Fibroblast of gingiva (primary cell): ENCODE measurements at regions not wholly inside any gene's neighbourhood (a gene's known extent, or its start where the extent isn't known, plus 50 kb on each side); places are given as distances from the start of the nearest gene placed in this dataset.

Source experiments
- DNase-seq: peaks from one replicate; pipeline ENCODE4 v3.0.0-alpha.2; 2011; ENCODE audit warnings: low read depth

DNA sequence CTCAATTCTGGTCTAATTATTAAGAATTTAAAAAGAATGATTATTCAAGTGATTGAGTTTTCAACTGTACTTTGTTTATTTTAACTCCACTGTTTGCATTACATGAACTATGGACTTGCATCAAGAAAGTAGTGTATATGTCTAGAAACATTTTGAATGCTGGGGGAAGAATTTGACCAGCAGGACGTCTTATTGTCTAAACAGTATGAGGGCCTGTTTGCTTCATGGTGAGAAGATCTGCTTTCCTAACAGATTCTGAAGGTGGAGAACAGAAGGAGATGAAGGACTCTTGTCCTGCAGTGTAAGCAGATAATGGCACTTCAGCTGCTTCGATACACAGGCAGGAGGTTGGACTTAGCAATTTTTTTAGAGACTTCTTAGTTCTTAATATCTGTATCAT is 176.0 kb downstream of the DACT1 start:
- no peak for DNase-seq

DNA sequence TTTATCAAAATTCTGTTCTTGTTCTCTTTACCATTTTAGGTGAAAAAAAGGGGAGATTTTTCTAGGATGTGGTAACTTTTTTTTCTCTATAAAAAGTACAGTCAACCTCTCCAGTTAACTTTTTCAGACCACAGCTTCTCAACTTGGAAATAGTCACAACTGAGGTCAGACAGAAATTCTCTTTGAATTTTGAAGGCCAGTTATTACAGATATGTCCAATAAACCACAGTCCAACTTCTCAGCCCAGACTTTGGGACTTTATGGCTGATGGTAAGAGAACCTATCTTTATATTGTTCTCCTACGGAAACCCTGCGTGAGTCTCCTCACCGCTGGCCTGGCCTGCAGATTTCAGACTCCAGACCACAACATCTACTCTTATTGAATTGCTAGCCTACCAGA is 176.7 kb downstream of the DACT1 start:
- DNase-seq = no peak

DNA sequence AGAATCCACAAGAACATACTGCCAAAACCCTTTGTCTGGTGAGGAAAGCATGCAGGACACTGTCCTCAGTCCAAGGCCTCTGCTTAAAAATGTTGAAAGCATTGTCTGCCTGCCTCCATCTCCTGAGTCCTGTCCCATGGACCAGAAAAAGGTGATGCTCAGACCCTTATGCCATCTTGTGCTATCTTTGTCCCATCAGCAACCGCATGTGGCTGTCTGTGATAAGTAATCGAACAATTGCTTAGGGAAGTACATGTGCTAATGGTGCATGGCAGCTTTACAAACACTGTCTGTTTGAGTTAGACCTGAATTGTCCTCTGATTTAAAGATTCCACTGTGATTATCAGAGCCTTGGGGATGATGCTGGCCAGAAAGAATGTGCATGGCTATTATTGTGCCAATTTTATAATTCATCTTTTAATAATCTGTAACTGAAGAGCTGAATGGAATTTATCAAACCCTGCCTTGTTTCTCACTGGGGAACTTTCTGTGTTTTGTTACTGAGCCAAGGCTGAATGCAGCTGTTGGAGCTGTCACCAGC is 177.5 kb downstream of the DACT1 start:
- peak; percentile 60 for DNase-seq

DNA sequence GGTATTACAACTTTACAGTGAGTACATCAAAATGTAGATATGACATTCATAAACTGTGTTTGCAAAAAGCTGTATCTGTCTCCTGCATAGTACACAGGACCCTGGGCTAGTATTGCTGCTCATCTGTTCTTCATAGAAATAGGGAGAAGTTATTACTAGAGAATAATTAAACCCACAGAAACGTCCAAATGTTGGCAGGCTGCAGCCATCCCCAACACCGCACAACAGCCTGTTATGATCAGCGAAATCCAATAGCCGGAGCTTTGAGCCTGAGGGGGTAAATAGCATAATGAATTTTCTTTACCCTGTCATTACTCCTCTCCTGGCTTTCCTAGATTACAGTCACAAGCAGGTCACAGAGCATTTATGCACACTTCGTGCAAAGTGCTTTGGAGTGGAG is 178.0 kb downstream of the DACT1 start:
- DNase-seq = peak; percentile 5

DNA sequence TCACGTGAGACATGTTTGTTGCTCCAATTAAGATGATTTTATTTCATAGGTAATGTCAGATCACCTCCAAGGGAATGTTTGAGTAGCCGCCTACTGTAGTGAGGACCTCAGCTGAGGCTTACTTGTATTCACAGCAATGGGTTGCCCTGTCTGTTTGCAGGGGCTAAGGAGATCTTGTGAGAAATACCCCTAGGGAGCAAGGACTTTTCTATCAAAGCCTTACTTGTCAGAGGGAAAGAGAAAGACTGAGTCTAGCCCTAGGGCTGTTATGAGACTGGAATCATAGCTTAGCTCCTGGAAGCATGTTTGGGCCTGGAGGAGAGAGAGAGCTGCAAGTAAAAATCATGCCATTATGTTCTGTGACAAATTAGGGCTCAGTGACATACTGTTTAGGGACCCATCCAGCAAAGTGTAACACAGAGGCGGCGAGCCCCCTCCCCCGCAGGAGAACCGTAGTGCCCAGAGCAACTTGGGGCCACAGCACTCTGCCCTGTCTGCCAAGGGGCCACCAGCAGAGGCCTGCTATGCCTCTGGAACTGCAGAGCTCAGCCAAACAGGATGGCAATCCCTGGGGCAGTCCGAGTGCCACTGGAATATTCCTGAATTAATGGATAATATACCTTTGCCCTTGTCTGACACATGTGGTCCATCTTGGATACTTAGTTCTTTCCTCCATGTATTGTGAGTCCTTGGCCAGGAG is 178.8 kb downstream of the DACT1 start:
- no peak for DNase-seq

DNA sequence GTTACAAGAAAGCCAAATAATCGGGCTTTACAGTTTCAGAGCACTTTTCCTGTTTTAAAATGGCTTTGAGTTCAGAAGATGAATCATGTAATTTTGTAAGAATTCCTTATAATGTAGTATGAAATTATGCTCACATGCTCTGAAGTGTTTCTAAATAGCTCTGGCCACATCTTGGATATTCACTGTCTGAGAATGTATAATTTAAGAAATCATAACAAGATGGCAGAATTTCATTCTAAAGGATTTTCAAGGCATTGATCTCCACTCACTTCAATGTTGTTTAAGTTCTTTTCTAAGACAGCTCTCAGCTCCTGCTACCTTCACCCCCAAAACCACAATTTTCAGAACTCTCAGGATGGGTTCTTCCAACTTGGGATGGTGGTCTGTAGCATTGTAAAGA is 180.1 kb downstream of the DACT1 start:
- DNase-seq = peak; percentile 62

DNA sequence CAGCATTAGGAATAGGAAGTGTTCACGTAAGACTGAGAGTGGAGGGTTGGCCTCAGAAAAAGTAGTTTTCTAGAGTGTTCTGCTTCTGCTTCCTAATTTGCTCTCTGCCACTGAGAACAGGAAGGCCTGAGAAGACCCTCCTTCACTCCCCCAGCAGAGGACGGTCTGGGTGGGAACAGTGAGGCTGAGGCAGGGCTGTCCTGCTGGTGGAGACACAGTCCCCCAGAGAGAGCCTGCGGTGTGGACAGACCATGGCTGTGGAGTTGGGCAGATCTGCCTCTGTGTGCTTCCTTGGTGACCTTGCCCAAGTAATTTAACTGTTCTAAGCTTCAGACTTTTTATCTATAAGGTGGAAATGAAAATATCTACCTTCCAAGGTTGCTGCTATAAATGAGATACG is 182.3 kb downstream of the DACT1 start:
- DNase-seq = no peak

DNA sequence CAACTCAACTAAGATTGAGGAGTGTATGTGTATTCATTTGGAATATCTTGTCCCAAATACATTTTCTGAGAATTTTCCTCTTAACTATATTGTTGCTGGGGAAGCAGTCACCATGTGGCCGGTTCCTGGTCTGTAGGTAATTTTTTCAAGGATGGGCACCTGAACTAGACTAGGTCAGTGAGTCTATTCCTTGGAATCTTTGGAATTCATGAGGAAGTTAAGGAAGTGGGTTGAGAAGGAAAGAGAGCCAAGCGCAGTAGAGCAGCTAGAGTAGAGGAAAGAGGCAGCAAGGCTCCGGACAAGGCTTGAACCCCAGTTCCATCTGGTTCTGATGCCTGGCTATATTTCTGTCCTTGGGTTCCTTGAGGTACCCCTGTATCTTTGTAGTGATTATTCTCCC is 183.7 kb downstream of the DACT1 start:
- no peak for DNase-seq

DNA sequence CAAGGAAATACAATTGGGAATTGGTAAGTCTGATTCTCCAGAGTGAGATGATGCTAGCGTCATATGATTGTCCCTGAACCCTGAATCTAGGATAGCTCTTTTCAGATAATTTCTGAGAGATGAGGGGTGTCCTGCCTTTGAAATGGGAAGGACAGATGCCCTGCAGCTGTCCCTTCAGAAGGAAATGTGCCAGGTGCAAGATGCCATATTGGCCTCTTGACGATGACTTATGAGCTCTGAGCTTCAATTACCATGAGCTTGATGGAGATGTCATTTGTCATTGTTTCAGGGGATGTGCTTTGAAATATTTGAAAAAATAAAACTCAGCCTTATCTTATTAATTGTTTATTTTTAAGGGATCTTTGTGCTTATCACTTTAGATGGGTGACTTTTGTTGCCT is 185.1 kb downstream of the DACT1 start:
- no peak for DNase-seq

DNA sequence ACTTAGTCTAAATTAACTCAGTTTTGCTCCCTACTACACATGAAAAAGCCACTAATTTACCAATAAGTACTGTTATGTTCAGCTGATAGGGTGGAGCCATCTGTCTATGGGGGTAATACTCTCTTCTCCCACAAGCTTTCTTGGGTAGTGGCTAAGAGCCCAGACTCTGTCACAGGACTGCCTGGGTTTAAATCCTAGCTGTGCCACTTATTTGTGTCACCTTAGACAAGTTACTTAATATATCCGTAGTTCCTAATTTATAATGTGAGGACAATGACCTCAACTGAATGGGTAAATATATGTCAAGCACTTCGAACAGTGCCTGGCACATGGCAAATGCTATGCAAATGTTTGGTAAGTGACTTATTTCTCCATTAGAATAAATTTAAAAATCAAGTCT is 185.6 kb downstream of the DACT1 start:
- DNase-seq = no peak

DNA sequence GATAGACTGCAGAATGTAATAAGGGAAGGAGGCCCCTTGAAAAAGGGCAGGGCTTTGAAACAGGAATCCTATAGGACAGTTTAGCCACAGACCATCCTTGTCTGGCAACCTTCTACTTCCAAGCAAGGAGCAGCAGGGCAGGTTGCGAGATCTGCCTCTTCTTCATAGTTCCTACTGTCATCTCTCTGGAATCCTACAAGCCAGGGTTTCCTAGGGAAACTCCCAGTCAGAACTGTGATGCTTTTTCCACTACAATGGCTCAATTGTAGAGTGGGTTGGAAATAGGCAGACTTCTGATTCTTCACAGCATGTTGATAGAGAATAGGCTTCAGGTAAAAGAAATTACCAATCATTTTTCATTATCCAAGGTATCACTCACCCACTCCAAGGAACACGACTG is 186.3 kb downstream of the DACT1 start:
- DNase-seq = no peak

DNA sequence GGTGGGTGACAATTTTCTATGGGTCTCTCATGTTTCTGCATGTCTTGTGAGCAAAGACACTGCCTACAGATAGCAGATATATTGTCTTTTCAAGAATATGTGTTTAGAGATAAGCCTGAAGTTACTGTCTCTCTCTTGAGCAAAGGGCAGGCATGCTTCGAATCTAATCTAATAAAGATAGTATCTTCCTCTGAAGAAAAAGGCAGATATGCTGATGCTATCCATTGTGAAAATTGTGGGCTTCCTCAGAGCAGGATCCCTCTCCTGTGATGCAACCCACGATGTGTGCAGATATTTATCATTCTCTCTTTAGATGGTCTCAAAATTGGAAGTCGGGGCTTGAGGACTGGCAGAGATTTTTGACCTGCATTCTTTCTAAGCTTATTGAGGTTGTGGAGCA is 187.0 kb downstream of the DACT1 start:
- DNase-seq = no peak

DNA sequence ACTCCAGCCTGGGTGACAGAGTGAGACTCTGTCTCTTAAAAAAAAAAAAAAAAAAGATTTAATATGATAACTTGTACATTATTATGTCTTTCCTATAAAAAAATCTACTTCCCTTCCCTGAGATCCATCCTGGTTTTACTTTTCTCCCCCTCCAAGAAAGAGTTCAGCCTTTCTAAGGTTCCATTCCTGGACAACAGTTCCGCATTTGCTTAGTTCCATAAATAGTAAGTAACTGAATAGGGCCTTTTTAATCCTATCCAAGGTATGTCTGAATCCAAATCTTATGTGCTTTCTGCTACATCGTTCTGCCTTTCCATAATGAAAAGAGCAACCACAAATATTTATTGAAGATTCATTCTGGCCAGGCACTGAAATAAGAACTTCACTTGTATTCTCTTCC is 187.8 kb downstream of the DACT1 start:
- no peak for DNase-seq

DNA sequence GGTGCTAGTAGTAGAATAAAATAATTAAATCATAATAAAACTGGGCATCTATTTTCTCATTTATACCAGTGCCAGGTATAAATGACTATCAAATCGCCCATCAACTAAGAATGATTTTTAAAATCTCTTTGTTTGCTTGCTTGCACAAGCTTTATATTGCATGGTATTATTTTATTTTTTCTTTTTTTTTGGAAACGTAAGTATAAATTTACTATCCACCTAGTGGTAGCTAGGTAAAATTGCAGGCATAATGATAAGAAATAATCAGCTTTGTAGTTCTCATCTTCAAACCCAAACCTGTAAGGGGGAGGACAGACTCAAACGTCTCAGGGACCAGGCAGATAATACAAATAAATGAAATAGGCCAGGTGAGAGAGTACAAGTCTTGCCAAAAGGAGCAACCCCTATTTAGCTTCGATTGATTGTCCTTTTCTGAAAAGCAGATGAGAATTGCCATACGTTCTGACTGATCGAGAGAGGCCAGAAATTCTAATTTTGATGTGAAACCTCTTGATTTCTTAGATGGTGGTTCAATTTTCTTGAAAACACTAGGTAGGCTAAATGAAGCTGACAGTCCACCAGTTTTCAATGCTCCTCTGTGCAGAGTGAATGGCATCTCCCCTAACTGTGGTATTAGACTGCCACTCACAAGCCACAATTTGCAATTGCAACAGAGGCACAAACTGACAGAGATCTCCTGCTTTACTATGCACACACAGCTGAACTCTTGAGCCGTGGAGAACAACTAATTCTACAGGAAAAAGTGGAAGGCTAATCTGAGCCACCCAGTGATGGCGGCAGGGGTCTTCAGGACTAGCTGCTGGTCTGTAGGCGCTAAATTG is 189.3 kb downstream of the DACT1 start:
- no peak for DNase-seq

DNA sequence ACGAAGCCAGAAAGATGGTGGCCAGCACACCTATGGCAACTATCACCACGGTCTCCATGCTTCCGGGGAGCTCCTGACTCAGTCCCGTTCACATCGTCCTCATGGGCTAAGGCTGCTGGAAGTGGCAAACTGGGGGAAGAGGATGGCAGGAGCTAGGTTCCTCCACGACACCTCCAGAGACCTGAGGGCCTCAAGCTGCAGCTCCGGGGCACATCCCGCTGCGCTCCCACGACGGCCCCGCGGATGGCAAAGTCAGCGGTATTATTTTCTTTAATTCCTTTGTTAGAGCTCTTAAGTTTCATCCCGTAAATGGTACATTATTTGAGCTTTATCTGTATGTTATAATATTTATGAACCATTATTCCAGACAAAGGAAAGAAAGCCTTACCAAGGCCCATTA is 190.5 kb downstream of the DACT1 start:
- DNase-seq = no peak

DNA sequence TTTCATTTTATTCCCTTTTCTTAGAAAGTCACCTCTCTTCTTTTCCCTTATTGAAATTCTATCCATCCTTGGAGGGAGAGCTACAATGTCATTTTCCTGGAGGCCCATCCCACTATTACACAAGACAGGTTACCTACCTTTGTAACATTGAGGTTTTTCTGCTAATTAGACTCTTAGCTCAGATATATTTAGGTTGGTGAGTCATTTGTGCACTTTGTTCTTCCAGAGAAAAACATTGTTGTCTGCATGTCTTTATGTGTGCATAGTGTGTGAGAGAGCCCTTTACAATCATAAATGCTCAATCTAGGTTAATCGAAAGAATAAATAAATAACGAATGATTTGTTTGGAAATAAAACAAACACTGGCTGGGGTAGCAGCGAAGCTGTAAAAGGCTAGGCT is 191.8 kb downstream of the DACT1 start:
- DNase-seq = no peak

DNA sequence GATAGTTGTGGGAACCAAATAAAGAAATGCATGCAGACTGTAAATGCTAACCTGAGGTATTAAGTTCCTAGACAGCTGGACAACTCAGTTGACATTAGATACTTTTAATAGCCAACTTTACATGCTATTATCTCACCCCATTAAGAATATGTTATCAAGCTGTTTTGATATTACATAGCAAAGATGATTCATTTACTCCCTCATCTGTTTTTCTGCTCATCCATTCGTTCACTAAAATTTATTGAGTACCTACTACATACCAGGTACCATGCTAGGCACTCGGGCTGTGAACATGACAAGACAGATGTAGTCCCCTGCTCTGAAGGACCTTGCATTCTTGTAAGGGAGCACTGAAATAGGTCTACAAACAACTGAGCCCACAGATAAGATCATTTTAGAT is 192.4 kb downstream of the DACT1 start:
- no peak for DNase-seq

DNA sequence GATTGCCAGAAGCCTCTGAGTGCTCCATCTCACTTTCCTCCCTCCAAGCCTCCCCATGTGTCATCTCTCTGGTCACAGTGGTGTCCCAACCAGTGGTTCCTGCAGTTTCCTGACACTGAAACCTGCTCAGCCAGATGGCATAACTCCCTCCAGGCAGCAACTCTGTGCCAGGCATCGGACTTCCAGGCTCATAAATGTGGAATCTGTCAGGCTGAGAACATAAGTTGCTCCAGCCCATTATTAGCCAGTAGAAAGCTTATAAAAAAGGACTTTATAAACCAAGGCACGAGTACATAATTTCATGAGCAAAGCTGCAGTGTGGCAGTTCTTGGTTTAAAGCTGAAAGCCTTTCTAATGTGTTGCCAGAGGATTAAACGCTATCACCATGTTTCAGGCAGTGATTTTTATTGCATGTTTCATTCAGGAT is 194.3 kb downstream of the DACT1 start:
- DNase-seq = no peak

DNA sequence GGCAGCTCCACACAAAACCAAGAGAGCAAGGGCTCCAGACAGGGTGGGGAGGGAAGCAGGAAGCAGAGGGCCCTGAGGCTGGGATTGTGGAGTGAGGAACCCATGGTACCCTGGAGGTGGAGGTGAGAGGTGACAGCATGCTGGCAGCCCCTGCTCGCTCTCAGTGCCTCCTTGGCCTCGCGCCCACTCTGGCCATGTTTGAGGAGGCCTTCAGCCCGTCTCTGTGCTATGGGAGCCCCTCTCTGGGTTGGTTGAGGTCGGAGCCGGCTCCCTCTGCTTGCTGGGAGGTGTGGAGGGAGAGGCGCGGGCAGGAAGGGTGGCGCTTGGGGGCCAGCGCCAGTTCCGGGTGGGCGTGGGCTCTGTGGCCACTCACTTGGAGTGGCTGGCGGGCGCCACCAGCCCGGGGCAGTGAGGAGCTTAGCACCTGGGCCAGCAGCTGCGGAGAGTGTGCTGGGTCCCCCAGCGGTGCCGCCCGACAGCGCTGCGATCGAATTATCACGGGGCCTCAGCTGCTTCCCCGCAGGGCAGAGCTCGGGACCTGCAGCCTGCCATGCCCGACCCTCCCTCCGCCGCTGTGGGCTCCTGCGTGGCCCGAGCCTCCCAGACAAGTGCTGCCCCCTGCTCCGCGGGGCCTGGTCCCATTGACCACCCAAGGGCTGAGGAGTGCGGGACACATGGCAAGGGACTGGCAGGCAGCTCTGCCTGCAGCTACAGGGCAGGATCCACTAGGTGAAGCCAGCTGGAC is 196.0 kb downstream of the DACT1 start:
- DNase-seq = no peak

DNA sequence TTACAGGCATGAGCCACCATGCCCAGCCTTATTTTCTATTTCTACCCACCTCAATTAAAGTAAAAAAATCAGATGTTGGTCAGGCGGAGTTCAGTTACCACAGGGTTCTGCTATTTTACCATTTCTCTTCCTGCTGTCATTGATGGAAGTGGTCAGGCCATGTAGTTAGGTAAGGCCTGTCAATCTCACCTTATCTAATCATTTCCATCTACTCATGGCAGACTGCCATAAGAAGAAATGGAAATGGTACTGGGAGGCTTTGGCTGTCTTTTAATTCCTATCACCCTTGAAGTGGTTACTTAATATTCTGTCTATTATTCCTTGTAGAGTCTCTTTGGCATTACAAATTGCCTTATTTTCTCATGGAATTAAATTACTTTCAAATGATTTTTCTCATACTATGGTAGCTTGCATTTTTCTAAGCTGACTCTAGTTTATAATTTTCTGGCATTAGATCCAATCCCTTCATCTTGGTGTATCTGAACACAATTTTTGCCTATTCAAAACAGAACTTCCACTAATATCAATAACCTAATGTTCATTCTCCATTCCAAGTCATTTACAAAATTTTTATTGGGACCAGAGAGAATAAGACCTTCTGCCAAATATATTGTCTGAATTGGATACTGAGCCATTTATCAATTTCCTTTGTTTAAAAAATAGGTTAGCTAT is 198.7 kb downstream of the DACT1 start:
- DNase-seq = no peak

DNA sequence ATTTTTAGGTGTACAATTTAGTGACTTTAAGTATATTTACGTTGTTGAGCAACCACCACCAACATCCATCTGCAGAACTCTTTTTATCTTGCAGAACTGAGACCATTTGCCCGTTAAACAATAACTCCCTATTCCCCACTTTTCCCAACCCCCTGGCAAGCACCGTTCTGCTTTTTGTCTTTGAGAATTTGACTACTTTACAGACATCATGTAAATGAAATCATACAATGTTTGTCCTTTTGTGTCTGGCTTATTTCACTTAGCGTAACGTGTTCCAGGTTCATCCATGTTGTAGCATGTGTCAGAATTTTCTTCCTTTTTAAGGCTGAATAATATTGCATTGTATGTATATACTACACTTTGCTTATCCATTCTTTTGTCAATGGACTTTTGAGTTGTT is 201.5 kb downstream of the DACT1 start:
- no peak for DNase-seq

DNA sequence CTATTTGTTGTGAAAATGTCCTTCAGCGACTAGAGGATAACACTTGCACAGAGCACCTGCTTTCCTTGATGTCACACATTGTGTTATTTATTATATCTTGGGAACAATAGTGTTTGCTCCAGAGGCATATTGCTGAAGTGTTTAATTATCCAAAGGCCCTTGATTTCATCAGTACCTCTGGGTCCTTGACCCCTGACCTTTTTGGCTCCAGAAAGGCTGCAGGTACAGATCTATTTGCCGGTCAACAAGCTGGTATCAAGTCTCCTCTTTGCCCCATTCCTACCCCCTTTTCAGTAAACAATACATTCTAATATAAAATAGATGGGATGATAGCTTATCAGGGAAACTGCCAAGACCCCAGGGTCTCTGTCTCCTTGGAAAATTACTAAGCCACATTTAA is 206.8 kb downstream of the DACT1 start:
- DNase-seq = no peak
